ENCODE measurements at regions not wholly inside any gene's neighbourhood (a gene's known extent, or its start where the extent isn't known, plus 50 kb on each side); places are given as distances from the start of the nearest gene placed in this dataset.
"Not testable (repeated sequence)": the region's sequence is repeated elsewhere in the genome, so short reads cannot be mapped to it uniquely, and the experiment has no call there.

GRCh38 chr16:29177203-29177887, 192.5 kb downstream of the LAT start:
- not testable (repeated sequence) for TF ChIP-seq POLR2A (IDR thresholded peaks at IDR 0.05; ENCODE audit: low read depth, low read length); POLR2AphosphoS5 (IDR thresholded peaks at IDR 0.05; ENCODE audit: low read depth, low read length); TAF1 (IDR thresholded peaks at IDR 0.05; ENCODE audit: borderline replicate concordance, low read depth, low read length)

Data from GM12892 (cell line).